ENCODE measurements at regions not wholly inside any gene's neighbourhood (a gene's known extent, or its start where the extent isn't known, plus 50 kb on each side); places are given as distances from the start of the nearest gene placed in this dataset.

GRCh38 chr3:102353805-102354204 lies 81.0 kb upstream of the ZPLD1 start:
- no peak for FAIRE-seq
- Histone ChIP-seq H4K20me1 (ENCODE audit: insufficient read depth, low read length) (no peaks in the 10 kb centered on the region), H3K27me3 (ENCODE audit: control insufficient read depth in 1 of 2, insufficient read depth in 2 of 2, low read length in 2 of 2) (no peaks in the 10 kb centered on the region), H3K36me3 (replicated peaks in 1 of 2; ENCODE audit: control insufficient read depth in 1 of 2, insufficient read depth in 2 of 2, low read length in 2 of 2) (no peaks in the 10 kb centered on the region), H2AFZ (ENCODE audit: low read length) (no peak overlapping the region), H3K4me1 (ENCODE audit: insufficient read depth, low read length) (no peaks in the 10 kb centered on the region), H3K9me3 (ENCODE audit: low read length) (no peaks in the 10 kb centered on the region), H3K27ac (ENCODE audit: extremely low read length, insufficient read depth, low read length) (no peak overlapping the region), H3K9ac (ENCODE audit: insufficient read depth, low read depth, low read length) (no peak overlapping the region), H3K4me2 (ENCODE audit: low read depth, low read length) (no peak overlapping the region), H3K4me3 (replicated peaks in 1 of 3; ENCODE audit: insufficient read depth in 1 of 3, low read depth in 2 of 3, low read length in 3 of 3) (no peak overlapping the region), H3K79me2 (ENCODE audit: insufficient read depth, low read length) (no peaks in the 10 kb centered on the region)
- in situ Hi-C loops (cut with HindIII; ENCODE audit: extremely low pct_ligation_motif_present, low pct_unique_long_range_greater_than_20kb): no loop called here
- intact Hi-C loops (cut with micrococcal nuclease; ENCODE audit: unreplicated experiment): no loop called here
- CTCF ChIA-PET (ENCODE audit: low intra/inter-chr PET ratio, low total read pairs): no interaction called here
- WGBS (ENCODE audit: low lambda C conversion rate): 0% methylated on average over 1 of the region's 1 CpG
- DNase-seq (ENCODE audit: low spot score): no peak
- TF ChIP-seq PRPF4 (IDR thresholded peaks at IDR 0.05; ENCODE audit: low read depth, low read length, poor library complexity, severe bottlenecking) (no peak), ATF4 (CRISPR knock-in tag; IDR thresholded peaks at IDR 0.05) (no peak), CAMTA2 (CRISPR knock-in tag; IDR thresholded peaks at IDR 0.05; ENCODE audit: borderline replicate concordance) (no peak)
- ATAC-seq: no peak
- POLR2A ChIA-PET: no interaction called here
- no TSS peak for BruUV-seq (replicated peaks)

- H3K36me3 ChIP-seq (replicated peaks in 1 of 2; ENCODE audit: control insufficient read depth in 1 of 2, insufficient read depth in 2 of 2, low read length in 2 of 2): no peaks in the 10 kb centered on the region
- H3K9me3 ChIP-seq (ENCODE audit: low read length): no peaks in the 10 kb centered on the region
- H3K4me3 ChIP-seq (replicated peaks in 1 of 3; ENCODE audit: insufficient read depth in 1 of 3, low read depth in 2 of 3, low read length in 3 of 3): no peak overlapping the region
- no peak overlapping the region for H2AFZ ChIP-seq (ENCODE audit: low read length)
- H3K4me1 ChIP-seq (ENCODE audit: insufficient read depth, low read length): no peaks in the 10 kb centered on the region
- no peaks in the 10 kb centered on the region for H3K79me2 ChIP-seq (ENCODE audit: insufficient read depth, low read length)
- H4K20me1 ChIP-seq (ENCODE audit: insufficient read depth, low read length): no peaks in the 10 kb centered on the region
- no peak overlapping the region for H3K9ac ChIP-seq (ENCODE audit: insufficient read depth, low read depth, low read length)
- H3K27me3 ChIP-seq (ENCODE audit: control insufficient read depth in 1 of 2, insufficient read depth in 2 of 2, low read length in 2 of 2): no peaks in the 10 kb centered on the region
- ChIA-PET CTCF (ENCODE audit: low intra/inter-chr PET ratio, low total read pairs) (no interaction called here), POLR2A (no interaction called here)
- in situ Hi-C loops (cut with HindIII; ENCODE audit: extremely low pct_ligation_motif_present, low pct_unique_long_range_greater_than_20kb) (no loop called here), intact Hi-C loops (cut with micrococcal nuclease; ENCODE audit: unreplicated experiment) (no loop called here)
- H3K27ac ChIP-seq (ENCODE audit: extremely low read length, insufficient read depth, low read length): no peak overlapping the region
- ATAC-seq: no peak
- no TSS peak for BruUV-seq (replicated peaks)
- H3K4me2 ChIP-seq (ENCODE audit: low read depth, low read length): no peak overlapping the region
- FAIRE-seq: no peak
- DNase-seq (ENCODE audit: low spot score): no peak
- TF ChIP-seq CENPBD1 (CRISPR knock-in tag; IDR thresholded peaks at IDR 0.05; ENCODE audit: borderline replicate concordance, low read depth) (no peak), SP140L (CRISPR knock-in tag; IDR thresholded peaks at IDR 0.05; ENCODE audit: borderline replicate concordance) (no peak), ZKSCAN1 (IDR thresholded peaks at IDR 0.05; ENCODE audit: low read length) (no peak), AGO1 (IDR thresholded peaks at IDR 0.05; ENCODE audit: low read depth, low read length, poor library complexity, severe bottlenecking) (no peak), ZEB1 (IDR thresholded peaks at IDR 0.05; ENCODE audit: insufficient replicate concordance, low read depth) (no peak), THYN1 (CRISPR knock-in tag; IDR thresholded peaks at IDR 0.05; ENCODE audit: borderline replicate concordance, low read depth) (no peak), AFF4 (CRISPR knock-in tag; IDR thresholded peaks at IDR 0.05) (no peak), GPN1 (CRISPR knock-in tag; IDR thresholded peaks at IDR 0.05; ENCODE audit: borderline replicate concordance) (no peak), ATF5 (CRISPR knock-in tag; IDR thresholded peaks at IDR 0.05; ENCODE audit: low read depth) (no peak)
These were observed 79.8 kb upstream of the ZPLD1 start for GRCh38 chr3:102354818-102355515.
